ENCODE measurements at regions not wholly inside any gene's neighbourhood (a gene's known extent, or its start where the extent isn't known, plus 50 kb on each side); places are given as distances from the start of the nearest gene placed in this dataset.

DNA sequence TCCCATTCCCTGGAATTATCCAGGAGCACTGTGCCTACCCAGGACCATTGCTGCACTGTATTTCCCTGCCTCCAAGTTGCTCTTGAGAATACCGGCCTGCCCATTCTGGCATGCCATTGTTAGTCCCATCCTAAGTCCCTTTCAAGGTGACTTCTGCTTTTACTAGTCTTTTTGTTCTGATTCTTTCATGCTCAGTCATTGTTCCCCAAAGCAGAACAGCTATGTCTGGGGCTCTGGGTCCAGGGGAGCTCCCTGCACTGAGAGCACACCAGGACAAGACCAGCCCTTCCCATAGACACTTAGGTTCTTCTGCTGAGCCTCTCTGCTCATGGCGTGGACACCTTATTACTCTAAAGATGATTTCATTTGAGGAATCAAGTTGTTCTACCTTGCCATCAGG lies 388.9 kb upstream of the KLF4 start:
- Histone ChIP-seq H3K4me3 (no peak overlapping the region), H3K36me3 (no peaks in the 10 kb centered on the region), H3K27me3 (ENCODE audit: low read depth) (no peaks in the 10 kb centered on the region), H3K9me3 (no peaks in the 10 kb centered on the region), H3K4me1 (peaks cover 10% of the 10 kb centered on the region), H3K27ac (no peak overlapping the region)
- intact Hi-C loops (cut with DNase I) = no loop called here
- TF ChIP-seq, protein P1, sequence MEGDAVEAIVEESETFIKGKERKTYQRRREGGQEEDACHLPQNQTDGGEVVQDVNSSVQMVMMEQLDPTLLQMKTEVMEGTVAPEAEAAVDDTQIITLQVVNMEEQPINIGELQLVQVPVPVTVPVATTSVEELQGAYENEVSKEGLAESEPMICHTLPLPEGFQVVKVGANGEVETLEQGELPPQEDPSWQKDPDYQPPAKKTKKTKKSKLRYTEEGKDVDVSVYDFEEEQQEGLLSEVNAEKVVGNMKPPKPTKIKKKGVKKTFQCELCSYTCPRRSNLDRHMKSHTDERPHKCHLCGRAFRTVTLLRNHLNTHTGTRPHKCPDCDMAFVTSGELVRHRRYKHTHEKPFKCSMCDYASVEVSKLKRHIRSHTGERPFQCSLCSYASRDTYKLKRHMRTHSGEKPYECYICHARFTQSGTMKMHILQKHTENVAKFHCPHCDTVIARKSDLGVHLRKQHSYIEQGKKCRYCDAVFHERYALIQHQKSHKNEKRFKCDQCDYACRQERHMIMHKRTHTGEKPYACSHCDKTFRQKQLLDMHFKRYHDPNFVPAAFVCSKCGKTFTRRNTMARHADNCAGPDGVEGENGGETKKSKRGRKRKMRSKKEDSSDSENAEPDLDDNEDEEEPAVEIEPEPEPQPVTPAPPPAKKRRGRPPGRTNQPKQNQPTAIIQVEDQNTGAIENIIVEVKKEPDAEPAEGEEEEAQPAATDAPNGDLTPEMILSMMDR (IDR thresholded peaks at IDR 0.05) = no peak
- DNase-seq (no peak), ATAC-seq (peak in 1 of 2 donors; percentile 43)

DNA sequence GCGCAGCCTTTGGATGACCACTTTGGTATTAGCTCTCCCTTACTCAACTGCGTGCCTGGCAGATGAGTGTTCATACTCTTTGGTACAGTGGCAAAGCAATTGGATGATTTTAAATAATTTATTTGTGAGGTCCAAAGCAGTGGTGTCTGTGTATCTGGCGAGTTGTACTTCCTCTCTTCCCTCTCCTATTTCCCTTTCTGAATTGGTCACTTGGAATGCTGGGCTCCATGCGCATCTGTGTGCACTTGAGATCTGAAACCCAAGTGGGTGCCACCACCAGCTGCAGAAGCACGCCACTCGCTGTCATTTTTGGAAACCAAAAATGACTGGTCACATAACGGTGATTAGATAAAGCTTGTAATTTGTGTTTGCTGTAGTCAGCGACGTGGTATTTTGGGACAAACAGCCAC lies 386.0 kb upstream of the KLF4 start:
- peaks cover 10% of the 10 kb centered on the region for H3K4me1 ChIP-seq
- TF ChIP-seq, protein P1 (IDR thresholded peaks at IDR 0.05) = no peak
- H3K4me3 ChIP-seq = no peak overlapping the region
- H3K27me3 ChIP-seq (ENCODE audit: low read depth) = no peaks in the 10 kb centered on the region
- intact Hi-C loops (cut with DNase I) = no loop called here
- no peaks in the 10 kb centered on the region for H3K36me3 ChIP-seq
- DNase-seq (no peak), ATAC-seq (no peak)
- no peak overlapping the region for H3K27ac ChIP-seq
- no peaks in the 10 kb centered on the region for H3K9me3 ChIP-seq

DNA sequence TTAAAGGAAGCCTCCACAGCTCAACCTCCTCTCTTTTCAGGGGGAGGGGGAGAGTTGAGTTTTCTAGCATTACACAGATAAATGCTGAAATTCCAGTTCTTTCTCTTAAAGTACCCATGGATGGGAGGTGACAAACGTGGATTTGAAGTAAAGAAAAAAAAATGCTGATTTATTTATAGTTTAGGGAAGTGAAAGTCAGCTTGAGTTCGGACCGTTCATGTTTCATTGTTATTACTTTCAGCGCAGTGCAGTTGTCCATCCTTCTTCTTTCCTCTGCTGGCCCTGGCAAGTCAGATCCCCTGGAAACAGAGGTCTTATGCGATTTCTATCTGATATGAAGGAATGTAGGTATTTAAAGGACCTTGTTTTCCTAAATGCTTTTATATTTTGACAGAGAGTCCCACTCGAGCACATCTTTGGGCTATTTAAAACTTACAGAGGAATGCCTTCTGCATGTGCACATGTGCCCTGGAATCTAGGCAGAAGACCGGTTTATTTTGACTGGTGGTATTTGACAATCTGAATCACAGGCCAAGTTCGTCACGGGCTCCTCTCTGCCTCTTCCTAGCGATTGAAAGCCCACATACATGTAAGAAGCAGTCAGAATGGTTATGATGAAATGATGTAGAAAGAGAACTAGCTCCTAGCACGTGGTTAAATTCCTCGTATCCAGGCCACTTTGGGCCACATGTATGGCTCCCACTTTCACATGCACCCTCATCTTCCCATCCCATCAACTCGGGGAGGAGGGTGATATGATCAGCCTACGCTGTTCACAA lies 385.2 kb upstream of the KLF4 start:
- Histone ChIP-seq H3K36me3 (no peaks in the 10 kb centered on the region), H3K9me3 (no peaks in the 10 kb centered on the region), H3K27ac (no peak overlapping the region), H3K4me3 (no peak overlapping the region), H3K27me3 (ENCODE audit: low read depth) (no peaks in the 10 kb centered on the region), H3K4me1 (peaks cover 10% of the 10 kb centered on the region)
- ATAC-seq (peak; percentile 29 to 39), DNase-seq (no peak)
- intact Hi-C loops (cut with DNase I) = no loop called here
- TF ChIP-seq, protein P1 (IDR thresholded peaks at IDR 0.05) = no peak

DNA sequence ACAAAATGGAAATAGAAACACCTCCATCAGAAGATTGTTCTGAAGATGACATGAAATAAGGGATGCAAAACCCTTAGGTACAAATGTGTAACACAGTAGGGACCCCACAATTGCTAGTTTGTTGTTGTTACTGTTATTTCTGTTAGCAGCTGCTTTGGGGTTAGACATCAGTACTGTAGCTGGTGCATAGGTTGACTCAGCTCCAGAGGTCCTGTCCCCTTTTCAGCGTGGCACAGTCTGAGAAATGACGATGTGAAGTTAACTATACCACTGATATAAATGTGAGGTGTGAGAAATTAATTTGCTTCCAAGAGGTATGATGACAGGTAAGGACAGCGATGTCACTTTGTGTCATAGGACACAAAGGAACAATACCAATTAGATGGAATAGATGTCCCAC lies 384.6 kb upstream of the KLF4 start:
- TF ChIP-seq, protein P1 (IDR thresholded peaks at IDR 0.05) = no peak
- Histone ChIP-seq H3K4me3 (no peak overlapping the region), H3K4me1 (peaks cover 10% of the 10 kb centered on the region), H3K9me3 (no peaks in the 10 kb centered on the region), H3K27me3 (ENCODE audit: low read depth) (no peaks in the 10 kb centered on the region), H3K36me3 (no peaks in the 10 kb centered on the region), H3K27ac (no peak overlapping the region)
- DNase-seq (no peak), ATAC-seq (no peak)
- intact Hi-C loops (cut with DNase I) = no loop called here

DNA sequence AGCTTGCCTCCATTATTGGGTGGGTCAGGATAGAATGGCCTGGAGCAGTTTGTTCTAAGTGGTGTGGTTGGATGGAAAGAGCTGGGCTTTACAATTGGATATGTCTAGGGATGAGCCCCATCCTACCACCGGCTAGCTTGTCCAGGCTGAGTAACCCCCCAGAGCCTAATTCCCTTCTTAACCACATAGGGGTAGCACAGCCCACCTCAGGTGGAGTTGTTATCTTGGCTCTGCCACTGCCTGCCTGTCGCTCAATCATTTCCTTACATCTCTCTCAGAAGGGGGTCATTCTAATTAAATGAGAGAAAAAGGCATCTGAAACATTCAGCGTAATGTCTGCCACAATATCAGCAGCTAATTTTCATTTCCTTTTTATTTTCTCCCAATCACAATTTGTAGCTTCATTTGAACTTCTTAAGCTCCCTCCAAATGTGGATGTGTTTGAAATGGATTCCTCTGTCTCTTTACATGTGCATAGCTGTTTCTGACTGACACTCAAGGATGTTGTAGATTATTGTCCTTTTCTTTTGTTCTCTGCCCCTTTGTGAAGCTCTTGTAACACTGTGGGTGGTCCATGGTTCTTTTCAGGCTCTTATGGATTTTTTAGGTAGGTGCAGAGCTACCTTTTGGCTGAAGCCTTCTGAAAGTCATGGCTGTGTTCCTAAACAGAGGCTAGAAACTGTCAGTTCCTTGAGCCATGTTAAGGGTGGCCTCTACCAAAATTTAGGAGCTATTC lies 383.1 kb upstream of the KLF4 start:
- intact Hi-C loops (cut with DNase I) = no loop called here
- H3K36me3 ChIP-seq = no peaks in the 10 kb centered on the region
- H3K4me1 ChIP-seq = peaks cover 23% of the 10 kb centered on the region
- TF ChIP-seq, protein P1 (IDR thresholded peaks at IDR 0.05) = no peak
- H3K4me3 ChIP-seq = no peak overlapping the region
- no peak overlapping the region for H3K27ac ChIP-seq
- ATAC-seq (no peak), DNase-seq (no peak)
- H3K9me3 ChIP-seq = no peaks in the 10 kb centered on the region
- H3K27me3 ChIP-seq (ENCODE audit: low read depth) = no peaks in the 10 kb centered on the region

Measured in lower lobe of right lung (tissue), 2 donors.